ENCODE measurements at regions not wholly inside any gene's neighbourhood (a gene's known extent, or its start where the extent isn't known, plus 50 kb on each side); places are given as distances from the start of the nearest gene placed in this dataset.

DNA sequence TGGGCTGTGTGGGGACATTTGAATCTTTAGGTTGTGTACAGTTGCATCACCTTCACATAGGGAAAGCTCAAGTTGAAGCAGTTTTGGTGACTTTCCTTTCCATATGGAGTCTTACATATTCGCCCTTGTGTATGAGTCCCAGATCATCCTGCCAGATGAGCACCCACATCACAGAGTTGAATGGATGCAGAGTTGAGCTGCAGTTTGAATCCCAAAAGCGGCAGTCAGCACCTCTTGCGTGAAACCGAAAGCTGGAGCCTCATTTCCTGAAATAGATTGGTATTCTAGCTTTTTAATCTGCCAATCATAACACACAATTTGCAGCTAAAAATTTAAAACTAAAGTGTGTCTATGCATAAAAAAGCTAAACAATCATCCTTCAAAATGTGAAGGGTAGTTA lies 162.9 kb upstream of the DIPK2B start:
- no peak for TF ChIP-seq GABPA (IDR thresholded peaks at IDR 0.05; ENCODE audit: low read depth)
- TF ChIP-seq, protein P1, sequence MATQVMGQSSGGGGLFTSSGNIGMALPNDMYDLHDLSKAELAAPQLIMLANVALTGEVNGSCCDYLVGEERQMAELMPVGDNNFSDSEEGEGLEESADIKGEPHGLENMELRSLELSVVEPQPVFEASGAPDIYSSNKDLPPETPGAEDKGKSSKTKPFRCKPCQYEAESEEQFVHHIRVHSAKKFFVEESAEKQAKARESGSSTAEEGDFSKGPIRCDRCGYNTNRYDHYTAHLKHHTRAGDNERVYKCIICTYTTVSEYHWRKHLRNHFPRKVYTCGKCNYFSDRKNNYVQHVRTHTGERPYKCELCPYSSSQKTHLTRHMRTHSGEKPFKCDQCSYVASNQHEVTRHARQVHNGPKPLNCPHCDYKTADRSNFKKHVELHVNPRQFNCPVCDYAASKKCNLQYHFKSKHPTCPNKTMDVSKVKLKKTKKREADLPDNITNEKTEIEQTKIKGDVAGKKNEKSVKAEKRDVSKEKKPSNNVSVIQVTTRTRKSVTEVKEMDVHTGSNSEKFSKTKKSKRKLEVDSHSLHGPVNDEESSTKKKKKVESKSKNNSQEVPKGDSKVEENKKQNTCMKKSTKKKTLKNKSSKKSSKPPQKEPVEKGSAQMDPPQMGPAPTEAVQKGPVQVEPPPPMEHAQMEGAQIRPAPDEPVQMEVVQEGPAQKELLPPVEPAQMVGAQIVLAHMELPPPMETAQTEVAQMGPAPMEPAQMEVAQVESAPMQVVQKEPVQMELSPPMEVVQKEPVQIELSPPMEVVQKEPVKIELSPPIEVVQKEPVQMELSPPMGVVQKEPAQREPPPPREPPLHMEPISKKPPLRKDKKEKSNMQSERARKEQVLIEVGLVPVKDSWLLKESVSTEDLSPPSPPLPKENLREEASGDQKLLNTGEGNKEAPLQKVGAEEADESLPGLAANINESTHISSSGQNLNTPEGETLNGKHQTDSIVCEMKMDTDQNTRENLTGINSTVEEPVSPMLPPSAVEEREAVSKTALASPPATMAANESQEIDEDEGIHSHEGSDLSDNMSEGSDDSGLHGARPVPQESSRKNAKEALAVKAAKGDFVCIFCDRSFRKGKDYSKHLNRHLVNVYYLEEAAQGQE (IDR thresholded peaks at IDR 0.05; ENCODE audit: insufficient replicate concordance, low read depth): no peak
- H3K27ac ChIP-seq (replicated peaks): no peak overlapping the region
- no peak overlapping the region for H3K4me3 ChIP-seq (replicated peaks; ENCODE audit: insufficient read depth, low read length)
- no peak for DNase-seq (ENCODE audit: low read depth in 1 of 2, low spot score in 1 of 2)
- no peaks in the 10 kb centered on the region for H3K27me3 ChIP-seq (ENCODE audit: insufficient read depth, poor library complexity, severe bottlenecking)

DNA sequence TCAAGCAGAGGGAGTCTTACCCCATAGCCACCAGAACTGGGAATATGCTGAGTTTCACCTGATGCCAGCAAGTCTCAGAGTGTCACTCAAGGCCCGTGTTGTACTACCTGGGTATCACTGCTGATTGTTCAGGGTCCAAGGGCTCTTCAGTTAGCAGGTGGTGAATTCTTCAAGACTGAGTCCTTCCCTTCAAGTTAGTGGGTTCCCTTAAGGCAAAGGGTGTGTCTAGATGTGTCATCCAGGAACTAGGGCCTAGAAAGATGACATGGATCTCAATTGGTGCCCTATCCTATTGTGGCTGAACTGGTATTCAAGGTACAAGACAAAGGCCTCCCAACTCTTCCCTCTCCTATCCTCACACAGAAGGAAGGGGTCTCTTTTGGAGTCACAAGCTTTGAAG lies 159.9 kb upstream of the DIPK2B start:
- no peak for TF ChIP-seq GABPA (IDR thresholded peaks at IDR 0.05; ENCODE audit: low read depth)
- no peak for TF ChIP-seq CTCF (IDR thresholded peaks at IDR 0.05; ENCODE audit: insufficient read depth, low read length)
- TF ChIP-seq, protein P1 (IDR thresholded peaks at IDR 0.05; ENCODE audit: insufficient replicate concordance, low read depth): no peak
- no peak for TF ChIP-seq POLR2AphosphoS5 (IDR thresholded peaks at IDR 0.05; ENCODE audit: low read depth)
- TF ChIP-seq SPI1 (IDR thresholded peaks at IDR 0.05; ENCODE audit: borderline replicate concordance, low read depth): no peak
- no peak for DNase-seq (ENCODE audit: low read depth in 1 of 2, low spot score in 1 of 2)
- no peak overlapping the region for H3K27ac ChIP-seq (replicated peaks)
- H3K27me3 ChIP-seq (ENCODE audit: insufficient read depth, poor library complexity, severe bottlenecking): no peaks in the 10 kb centered on the region
- H3K4me3 ChIP-seq (replicated peaks; ENCODE audit: insufficient read depth, low read length): no peak overlapping the region

DNA sequence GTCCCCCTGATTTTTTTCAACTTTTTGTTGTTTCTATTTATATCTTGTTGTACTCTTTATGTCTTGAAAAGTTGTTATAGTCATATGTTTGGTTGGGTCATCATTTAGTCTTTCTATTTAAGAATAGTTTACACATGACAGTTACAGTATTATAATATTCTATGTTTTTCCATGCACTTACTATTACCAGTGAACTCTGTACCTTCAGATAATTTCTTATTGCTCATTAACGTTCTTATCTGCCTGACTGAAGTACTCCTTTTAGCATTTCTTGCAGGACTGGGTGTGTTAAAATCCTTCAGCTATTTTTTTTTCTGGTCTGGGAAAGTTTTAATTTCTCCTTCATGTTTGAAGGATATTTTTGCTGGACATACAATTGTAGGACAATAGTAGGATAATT lies 157.7 kb upstream of the DIPK2B start:
- no peak for DNase-seq (ENCODE audit: low read depth in 1 of 2, low spot score in 1 of 2)
- Histone ChIP-seq H3K4me3 (replicated peaks; ENCODE audit: insufficient read depth, low read length) (no peak overlapping the region), H3K27me3 (ENCODE audit: insufficient read depth, poor library complexity, severe bottlenecking) (no peaks in the 10 kb centered on the region), H3K27ac (replicated peaks) (no peak overlapping the region)
- TF ChIP-seq GABPA (IDR thresholded peaks at IDR 0.05; ENCODE audit: low read depth) (no peak), POLR2AphosphoS5 (IDR thresholded peaks at IDR 0.05; ENCODE audit: low read depth) (no peak), SPI1 (IDR thresholded peaks at IDR 0.05; ENCODE audit: borderline replicate concordance, low read depth) (no peak), CTCF (IDR thresholded peaks at IDR 0.05; ENCODE audit: insufficient read depth, low read length) (no peak)
- TF ChIP-seq, protein P1 (IDR thresholded peaks at IDR 0.05; ENCODE audit: insufficient replicate concordance, low read depth): no peak

DNA sequence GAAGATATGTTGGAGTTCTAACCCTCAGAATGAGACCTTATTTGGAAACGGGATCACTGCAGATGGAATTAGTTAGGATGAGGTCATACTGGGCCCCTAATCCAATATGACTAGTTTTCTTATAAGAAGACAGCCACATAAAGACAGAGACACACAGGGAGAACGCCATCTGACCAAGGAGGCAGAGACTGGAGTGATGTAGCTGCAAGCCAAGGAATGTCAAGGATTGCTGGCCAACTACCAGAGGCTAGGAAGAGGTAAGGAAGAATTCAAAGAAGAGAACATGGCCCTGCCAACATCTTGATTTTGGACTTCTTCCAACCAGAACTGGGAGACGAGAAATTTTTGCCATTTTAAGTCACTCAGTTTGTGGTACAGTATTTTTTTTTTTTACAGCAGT lies 152.8 kb upstream of the DIPK2B start:
- Histone ChIP-seq H3K27ac (replicated peaks) (no peak overlapping the region), H3K27me3 (ENCODE audit: insufficient read depth, poor library complexity, severe bottlenecking) (no peaks in the 10 kb centered on the region), H3K4me3 (replicated peaks; ENCODE audit: insufficient read depth, low read length) (no peak overlapping the region)
- TF ChIP-seq, protein P1 (IDR thresholded peaks at IDR 0.05; ENCODE audit: insufficient replicate concordance, low read depth): no peak
- no peak for TF ChIP-seq CTCF (IDR thresholded peaks at IDR 0.05; ENCODE audit: insufficient read depth, low read length)
- TF ChIP-seq SPI1 (IDR thresholded peaks at IDR 0.05; ENCODE audit: borderline replicate concordance, low read depth): no peak
- no peak for TF ChIP-seq POLR2AphosphoS5 (IDR thresholded peaks at IDR 0.05; ENCODE audit: low read depth)
- no peak for TF ChIP-seq GABPA (IDR thresholded peaks at IDR 0.05; ENCODE audit: low read depth)
- no peak for DNase-seq (ENCODE audit: low read depth in 1 of 2, low spot score in 1 of 2)
